SK-N-SH treated with all-trans-retinoic acid at 6 μM for 48 hours (cell line): ENCODE measurements at regions not wholly inside any gene's neighbourhood (a gene's known extent, or its start where the extent isn't known, plus 50 kb on each side); places are given as distances from the start of the nearest gene placed in this dataset.

ENCODE experiments used
- ARNTL ChIP-seq: fragments of 450-650 bp; formaldehyde crosslinking; IDR thresholded peaks from 2 replicates; pipeline ENCODE4 v1.5.0; 2020; ENCODE audit warnings: low read depth, mild to moderate bottlenecking, moderate library complexity, borderline replicate concordance
- BACH2 ChIP-seq: fragments of 250-450 bp; sonication (Bioruptor Pico); IDR thresholded peaks from 2 replicates; pipeline ENCODE4 v1.9.0; 2021; ENCODE audit warnings: mild to moderate bottlenecking, borderline replicate concordance
- OSR1 ChIP-seq: fragments of 250-450 bp; sonication (Bioruptor Pico); IDR thresholded peaks from 2 replicates; pipeline ENCODE4 v1.8.0; 2022; ENCODE audit warnings: moderate library complexity, mild to moderate bottlenecking, inconsistent platforms
- PPARA ChIP-seq: fragments of 250-450 bp; sonication (Bioruptor Pico); IDR thresholded peaks from 2 replicates; pipeline ENCODE4 v1.5.0; 2020; ENCODE audit warnings: mild to moderate bottlenecking, borderline replicate concordance
- RARB ChIP-seq: fragments of 250-450 bp; sonication (Bioruptor Pico); IDR thresholded peaks from 2 replicates; pipeline ENCODE4 v1.8.0; 2021; ENCODE audit warnings: mild to moderate bottlenecking, moderate library complexity
- TOX ChIP-seq: fragments of 250-450 bp; sonication (Bioruptor Pico); IDR thresholded peaks from 2 replicates; pipeline ENCODE4 v1.8.0; 2021; ENCODE audit warnings: mild to moderate bottlenecking, moderate library complexity, borderline replicate concordance
- ZC3H10 ChIP-seq: fragments of 250-450 bp; sonication (Bioruptor Pico); IDR thresholded peaks from 2 replicates; pipeline ENCODE4 v1.5.1; 2021; ENCODE audit warnings: mild to moderate bottlenecking, moderate library complexity
- ZFP3 ChIP-seq: fragments of 250-450 bp; sonication (Bioruptor Pico); IDR thresholded peaks from 2 replicates; pipeline ENCODE4 v1.5.0; 2020; ENCODE audit warnings: mild to moderate bottlenecking, moderate library complexity
- ZFP30 ChIP-seq: fragments of 450-650 bp; formaldehyde crosslinking; IDR thresholded peaks from 2 replicates; pipeline ENCODE4 v1.5.0; 2022; ENCODE audit warnings: mild to moderate bottlenecking, moderate library complexity
- TF ChIP-seq, protein P1 (sequence below): fragments of 250-450 bp; sonication (Bioruptor Pico); IDR thresholded peaks from 2 replicates; pipeline ENCODE4 v1.5.1; 2020; ENCODE audit warnings: low read depth, mild to moderate bottlenecking, moderate library complexity
- TF ChIP-seq, protein P2 (sequence below): fragments of 250-450 bp; sonication (Bioruptor Pico); IDR thresholded peaks from 2 replicates; pipeline ENCODE4 v1.8.0; 2020; ENCODE audit warnings: mild to moderate bottlenecking, moderate library complexity, borderline replicate concordance
- TF ChIP-seq, protein P3 (sequence below): fragments of 250-450 bp; sonication (Bioruptor Pico); IDR thresholded peaks from 2 replicates; pipeline ENCODE4 v1.5.0; 2020; ENCODE audit warnings: mild to moderate bottlenecking, moderate library complexity

DNA sequence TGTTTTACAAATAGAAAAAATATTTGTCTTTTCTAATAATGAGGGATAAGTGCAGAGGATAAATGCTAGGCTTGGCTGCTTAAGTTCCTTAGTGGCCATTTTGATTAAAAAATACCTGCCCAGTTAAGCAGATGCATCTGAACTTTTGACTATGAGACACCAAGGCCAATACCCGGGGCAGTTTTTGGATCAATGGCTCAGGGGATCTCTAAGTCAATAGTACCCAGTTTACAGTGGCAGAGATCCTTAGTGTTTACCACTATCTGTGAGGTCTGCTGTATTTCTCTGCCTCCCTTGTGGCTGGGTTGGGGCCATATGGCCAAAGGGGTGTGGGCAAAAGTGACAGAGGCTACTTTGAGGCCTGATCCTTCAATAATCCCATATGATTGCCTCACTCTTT, 184.5 kb upstream of the MAST4 start:
- TF ChIP-seq PPARA, result no peak
- no peak for TF ChIP-seq ZFP30 (CRISPR knock-in tag)
- TF ChIP-seq, protein P1, sequence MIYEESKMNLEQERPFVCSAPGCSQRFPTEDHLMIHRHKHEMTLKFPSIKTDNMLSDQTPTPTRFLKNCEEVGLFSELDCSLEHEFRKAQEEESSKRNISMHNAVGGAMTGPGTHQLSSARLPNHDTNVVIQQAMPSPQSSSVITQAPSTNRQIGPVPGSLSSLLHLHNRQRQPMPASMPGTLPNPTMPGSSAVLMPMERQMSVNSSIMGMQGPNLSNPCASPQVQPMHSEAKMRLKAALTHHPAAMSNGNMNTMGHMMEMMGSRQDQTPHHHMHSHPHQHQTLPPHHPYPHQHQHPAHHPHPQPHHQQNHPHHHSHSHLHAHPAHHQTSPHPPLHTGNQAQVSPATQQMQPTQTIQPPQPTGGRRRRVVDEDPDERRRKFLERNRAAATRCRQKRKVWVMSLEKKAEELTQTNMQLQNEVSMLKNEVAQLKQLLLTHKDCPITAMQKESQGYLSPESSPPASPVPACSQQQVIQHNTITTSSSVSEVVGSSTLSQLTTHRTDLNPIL (CRISPR knock-in tag), result no peak
- TF ChIP-seq ZFP3 (CRISPR knock-in tag), result no peak
- TF ChIP-seq OSR1 (CRISPR knock-in tag), result no peak
- no peak for TF ChIP-seq TOX
- no peak for TF ChIP-seq ZC3H10
- no peak for TF ChIP-seq ARNTL
- TF ChIP-seq RARB (CRISPR knock-in tag), result no peak
- no peak for TF ChIP-seq BACH2 (CRISPR knock-in tag)
- TF ChIP-seq, protein P2, sequence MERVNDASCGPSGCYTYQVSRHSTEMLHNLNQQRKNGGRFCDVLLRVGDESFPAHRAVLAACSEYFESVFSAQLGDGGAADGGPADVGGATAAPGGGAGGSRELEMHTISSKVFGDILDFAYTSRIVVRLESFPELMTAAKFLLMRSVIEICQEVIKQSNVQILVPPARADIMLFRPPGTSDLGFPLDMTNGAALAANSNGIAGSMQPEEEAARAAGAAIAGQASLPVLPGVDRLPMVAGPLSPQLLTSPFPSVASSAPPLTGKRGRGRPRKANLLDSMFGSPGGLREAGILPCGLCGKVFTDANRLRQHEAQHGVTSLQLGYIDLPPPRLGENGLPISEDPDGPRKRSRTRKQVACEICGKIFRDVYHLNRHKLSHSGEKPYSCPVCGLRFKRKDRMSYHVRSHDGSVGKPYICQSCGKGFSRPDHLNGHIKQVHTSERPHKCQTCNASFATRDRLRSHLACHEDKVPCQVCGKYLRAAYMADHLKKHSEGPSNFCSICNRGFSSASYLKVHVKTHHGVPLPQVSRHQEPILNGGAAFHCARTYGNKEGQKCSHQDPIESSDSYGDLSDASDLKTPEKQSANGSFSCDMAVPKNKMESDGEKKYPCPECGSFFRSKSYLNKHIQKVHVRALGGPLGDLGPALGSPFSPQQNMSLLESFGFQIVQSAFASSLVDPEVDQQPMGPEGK (CRISPR knock-in tag), result no peak
- TF ChIP-seq, protein P3, sequence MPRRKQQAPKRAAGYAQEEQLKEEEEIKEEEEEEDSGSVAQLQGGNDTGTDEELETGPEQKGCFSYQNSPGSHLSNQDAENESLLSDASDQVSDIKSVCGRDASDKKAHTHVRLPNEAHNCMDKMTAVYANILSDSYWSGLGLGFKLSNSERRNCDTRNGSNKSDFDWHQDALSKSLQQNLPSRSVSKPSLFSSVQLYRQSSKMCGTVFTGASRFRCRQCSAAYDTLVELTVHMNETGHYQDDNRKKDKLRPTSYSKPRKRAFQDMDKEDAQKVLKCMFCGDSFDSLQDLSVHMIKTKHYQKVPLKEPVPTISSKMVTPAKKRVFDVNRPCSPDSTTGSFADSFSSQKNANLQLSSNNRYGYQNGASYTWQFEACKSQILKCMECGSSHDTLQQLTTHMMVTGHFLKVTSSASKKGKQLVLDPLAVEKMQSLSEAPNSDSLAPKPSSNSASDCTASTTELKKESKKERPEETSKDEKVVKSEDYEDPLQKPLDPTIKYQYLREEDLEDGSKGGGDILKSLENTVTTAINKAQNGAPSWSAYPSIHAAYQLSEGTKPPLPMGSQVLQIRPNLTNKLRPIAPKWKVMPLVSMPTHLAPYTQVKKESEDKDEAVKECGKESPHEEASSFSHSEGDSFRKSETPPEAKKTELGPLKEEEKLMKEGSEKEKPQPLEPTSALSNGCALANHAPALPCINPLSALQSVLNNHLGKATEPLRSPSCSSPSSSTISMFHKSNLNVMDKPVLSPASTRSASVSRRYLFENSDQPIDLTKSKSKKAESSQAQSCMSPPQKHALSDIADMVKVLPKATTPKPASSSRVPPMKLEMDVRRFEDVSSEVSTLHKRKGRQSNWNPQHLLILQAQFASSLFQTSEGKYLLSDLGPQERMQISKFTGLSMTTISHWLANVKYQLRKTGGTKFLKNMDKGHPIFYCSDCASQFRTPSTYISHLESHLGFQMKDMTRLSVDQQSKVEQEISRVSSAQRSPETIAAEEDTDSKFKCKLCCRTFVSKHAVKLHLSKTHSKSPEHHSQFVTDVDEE (CRISPR knock-in tag), result no peak
